ENCODE measurements at regions not wholly inside any gene's neighbourhood (a gene's known extent, or its start where the extent isn't known, plus 50 kb on each side); places are given as distances from the start of the nearest gene placed in this dataset.
A peak's percentile ranks its signal among the peaks of the same experiment; 100 is the strongest.

- DNase-seq: no peak
These were observed 108.1 kb downstream of the GNAT3 start for GRCh38 chr7:80403686-80404241.

- DNase-seq: no peak
These were observed 110.2 kb downstream of the GNAT3 start for GRCh38 chr7:80401708-80402107.

- no peak for DNase-seq
These were observed 118.1 kb downstream of the GNAT3 start for GRCh38 chr7:80393786-80394185.

- DNase-seq: peak in 2 of 3 donors; percentile 23 to 63
These were observed 119.4 kb downstream of the GNAT3 start for GRCh38 chr7:80392229-80393169.

DNA sequence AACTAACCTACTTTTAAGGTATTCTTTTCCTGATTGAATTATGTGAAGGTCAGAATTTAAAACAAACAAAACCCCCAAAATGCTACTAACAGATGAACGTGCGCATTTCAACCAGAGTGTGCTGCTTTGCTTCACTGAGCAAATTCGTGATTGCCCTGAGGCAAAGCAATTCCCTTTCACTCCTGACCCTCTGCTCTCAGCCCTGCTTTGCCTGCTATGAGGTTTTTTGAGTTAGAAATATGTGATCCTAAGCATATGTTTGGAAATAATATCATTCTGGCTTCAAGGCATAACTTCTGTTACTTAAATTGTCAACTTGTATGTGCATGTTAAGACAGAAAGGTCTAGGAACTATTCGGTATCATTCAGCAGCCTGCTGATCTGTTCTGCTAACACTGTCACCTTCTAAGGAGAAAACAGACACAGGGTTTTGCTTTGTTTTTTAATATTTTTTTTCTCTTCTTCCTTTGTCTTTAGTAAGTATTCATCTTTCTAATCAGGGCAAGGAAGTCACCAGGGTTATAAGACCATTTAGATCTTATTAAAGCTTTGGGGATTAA, 124.2 kb downstream of the GNAT3 start:
- peak in 1 of 3 donors; percentile 27 for DNase-seq

- no peak for DNase-seq
These were observed 125.2 kb downstream of the GNAT3 start for GRCh38 chr7:80386686-80387085.

DNA sequence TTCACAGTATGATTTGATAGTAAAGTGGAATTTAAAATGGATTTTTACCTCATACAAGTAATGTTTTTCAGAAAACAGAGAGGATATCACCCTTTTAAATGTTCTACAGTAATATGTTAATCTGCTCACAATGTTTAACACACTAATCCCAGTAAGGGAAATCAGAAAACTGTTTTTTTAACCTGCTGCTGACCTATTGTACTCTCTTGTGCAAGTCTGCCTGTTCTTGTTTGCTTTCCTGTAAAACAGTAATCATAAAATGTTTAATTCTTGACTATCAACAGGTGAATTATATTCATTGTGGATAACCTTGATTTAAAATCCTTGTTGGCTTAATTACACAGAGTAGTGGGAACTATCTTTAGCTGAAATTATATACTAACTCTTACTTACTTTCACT, 126.4 kb downstream of the GNAT3 start:
- DNase-seq: no peak

DNA sequence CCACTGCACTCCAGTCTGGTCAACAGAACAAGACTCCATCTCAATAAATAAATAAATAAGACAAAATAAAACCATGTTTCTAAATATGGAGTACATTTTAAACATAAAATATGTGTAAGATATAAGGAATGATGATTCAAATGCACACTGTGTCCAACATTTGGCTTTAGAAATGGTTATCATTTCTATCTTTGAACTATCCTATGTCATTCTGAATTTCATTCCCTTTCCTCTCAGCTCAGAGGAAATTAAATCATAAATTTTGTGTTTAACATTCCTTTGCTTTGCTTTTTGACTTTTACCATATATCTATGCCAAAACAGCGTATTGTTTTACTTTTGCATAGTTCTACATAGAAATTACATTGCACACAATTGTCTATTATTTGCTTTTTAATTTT, 130.9 kb downstream of the GNAT3 start:
- DNase-seq: peak in 2 of 3 donors; percentile 18 to 45

GRCh38 chr7:80379034-80379982, 132.6 kb downstream of the GNAT3 start:
- peak in 2 of 3 donors; percentile 63 to 71 for DNase-seq

- no peak for DNase-seq
These were observed 137.5 kb downstream of the GNAT3 start for GRCh38 chr7:80374321-80374720.

- no peak for DNase-seq
These were observed 138.3 kb downstream of the GNAT3 start for GRCh38 chr7:80373429-80374032.

DNA sequence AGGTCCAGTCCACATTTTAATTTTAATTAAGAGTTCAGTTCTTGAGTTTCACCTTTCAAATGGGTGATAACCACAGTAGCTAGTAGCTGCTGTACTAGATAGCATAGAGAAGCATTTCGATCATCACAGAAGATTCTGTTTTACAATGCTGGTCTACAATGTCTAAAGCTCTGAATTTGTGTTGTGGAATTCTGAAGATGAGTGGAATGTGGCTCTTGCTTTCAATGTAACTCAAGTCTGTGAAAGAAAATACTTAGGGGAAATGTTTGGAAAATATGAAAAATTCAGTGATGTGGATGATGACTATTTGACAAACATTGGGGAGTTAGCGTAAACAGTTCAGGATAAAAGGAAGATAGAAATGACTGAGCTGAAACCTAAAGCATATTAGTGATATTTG, 139.4 kb downstream of the GNAT3 start:
- DNase-seq: peak in 1 of 3 donors; percentile 42

- no peak for DNase-seq
These were observed 141.3 kb downstream of the GNAT3 start for GRCh38 chr7:80370587-80370986.

DNA sequence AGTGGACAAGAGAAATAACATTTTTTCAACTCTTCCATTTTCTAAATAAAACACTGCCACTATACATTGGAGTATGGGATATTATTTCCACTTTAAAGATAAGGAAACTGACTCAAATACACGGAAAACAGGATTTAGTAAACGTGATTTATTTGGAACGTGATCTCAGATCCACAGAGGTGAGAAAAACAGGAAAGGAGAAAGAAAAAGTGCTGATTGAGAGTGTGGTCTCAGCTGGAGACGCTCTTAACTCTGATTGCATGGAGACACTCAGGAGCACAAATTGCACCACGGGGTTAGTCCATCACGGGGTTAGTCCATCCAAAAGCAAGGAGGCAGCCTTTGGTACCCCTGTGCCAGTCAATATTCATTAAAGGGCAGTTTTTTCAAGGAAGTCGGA, 142.5 kb downstream of the GNAT3 start:
- no peak for DNase-seq

DNA sequence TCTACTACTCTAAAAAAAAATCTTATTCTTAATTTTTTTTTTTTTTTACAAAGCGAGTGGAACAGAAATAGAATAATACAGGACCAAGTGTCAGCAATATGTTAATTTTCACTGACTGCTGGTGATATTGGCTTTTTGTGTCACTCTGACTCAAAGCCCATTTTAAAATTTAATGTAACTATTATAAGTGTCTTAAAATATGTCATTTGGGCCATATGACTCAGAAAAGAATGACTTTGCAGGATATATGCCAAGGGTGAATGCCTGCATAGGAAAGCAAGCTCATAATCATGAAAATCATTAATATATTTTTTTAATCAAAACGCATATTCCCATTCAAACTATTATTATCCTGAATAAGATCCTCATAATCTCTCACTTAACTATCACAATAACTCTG, 149.2 kb downstream of the GNAT3 start:
- DNase-seq: no peak

DNA sequence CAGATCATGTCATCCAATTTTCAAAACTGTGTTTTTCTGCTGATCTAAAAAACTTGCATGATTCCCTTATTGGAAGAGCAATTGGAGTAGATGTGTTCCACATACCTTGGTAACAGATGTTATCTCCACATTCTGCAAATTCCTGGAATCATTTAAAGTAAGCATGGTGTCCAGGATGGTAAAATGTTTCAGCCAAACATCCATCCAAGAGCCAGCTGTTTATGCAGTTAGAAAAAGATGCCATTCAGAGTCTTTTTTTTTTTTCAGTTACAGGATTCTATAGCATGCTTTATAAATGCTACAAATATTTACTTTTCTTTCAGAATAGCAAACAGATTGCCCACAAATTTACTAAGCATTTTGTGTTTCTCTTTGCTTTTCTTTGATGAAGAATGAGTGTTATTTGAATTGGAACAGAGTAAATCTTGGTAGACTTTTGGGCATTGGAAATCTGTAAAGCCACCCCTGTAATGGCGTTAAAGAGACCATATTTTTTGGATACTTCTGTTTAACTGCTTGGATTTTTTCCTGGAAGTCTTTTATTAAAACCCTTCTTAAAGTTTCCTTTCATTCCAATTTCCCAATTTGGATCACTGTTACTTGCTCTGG, 149.8 kb downstream of the GNAT3 start:
- no peak for DNase-seq

DNA sequence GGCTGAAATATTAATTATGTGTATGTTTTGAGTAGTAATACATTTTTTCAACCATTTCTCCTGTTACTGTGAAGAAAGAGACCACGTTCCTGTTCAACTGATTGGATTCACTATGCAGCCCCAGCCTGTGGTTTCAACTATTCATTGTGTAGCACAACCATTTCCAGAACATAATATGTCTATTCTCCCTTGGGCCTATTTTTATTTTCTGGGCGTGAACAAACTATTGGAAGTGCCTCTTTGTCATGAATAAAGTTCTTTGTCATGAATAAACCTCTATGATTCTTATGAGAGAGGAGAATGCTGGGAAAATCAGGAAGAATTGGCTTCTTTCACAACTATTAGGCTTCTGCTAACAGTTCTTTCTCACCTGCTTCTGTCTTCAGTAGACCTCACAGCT, 152.4 kb downstream of the GNAT3 start:
- no peak for DNase-seq

DNA sequence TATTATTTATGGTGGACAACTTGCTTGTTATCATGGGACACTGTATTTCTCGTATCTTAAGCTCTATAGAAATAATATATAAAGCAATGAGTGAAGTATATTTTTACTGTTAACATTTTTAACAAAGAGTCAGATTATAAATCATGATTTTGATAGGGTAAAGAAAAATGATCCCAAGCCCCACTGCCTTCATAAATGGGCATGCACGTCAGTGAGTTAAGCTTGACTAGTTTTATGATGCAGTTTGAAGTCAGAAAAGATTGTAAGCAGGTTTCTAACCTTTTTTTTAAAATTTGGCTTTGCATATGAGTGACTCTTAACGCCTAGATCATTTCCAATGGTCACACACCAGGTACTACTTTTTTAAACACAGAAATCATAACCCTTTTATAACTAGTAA, 152.8 kb downstream of the GNAT3 start:
- DNase-seq: no peak

- DNase-seq: no peak
These were observed 154.3 kb downstream of the GNAT3 start for GRCh38 chr7:80357530-80357929.

DNA sequence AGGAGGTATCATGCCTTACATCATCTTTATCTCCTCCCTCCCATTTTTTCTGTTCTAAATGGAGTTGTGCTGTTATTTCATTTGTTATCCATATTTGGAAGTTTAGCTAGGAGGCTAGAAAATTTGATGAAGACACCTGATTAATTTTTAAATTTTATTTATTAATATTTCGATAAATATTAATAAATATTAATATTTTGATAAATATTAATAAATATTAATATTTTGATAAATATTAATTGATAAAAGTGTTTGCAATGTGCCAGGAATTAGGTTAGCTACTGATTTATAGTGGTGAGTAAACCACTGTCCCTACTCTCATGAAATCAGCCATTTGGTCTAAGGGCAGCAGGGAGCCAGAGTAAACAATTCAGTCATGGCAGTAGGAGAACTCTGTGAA, 161.4 kb downstream of the GNAT3 start:
- no peak for DNase-seq

GRCh38 chr7:80348223-80348622, 163.6 kb downstream of the GNAT3 start:
- DNase-seq: peak in 1 of 3 donors; percentile 26

Measured in muscle of back (tissue), 3 donors.